Large intestine (tissue), 3 donors: ENCODE measurements at regions not wholly inside any gene's neighbourhood (a gene's known extent, or its start where the extent isn't known, plus 50 kb on each side); places are given as distances from the start of the nearest gene placed in this dataset.

Experiments
- DNase-seq, 2 donors: peaks; one replicate each; pipeline versions ENCODE4 v3.0.0 to v3.0.0-alpha.2; 2013
- H3K27ac ChIP-seq: one replicate; pipeline ENCODE4 v1.5.1; 2013; ENCODE audit warnings: low read length
- H3K27me3 ChIP-seq: 2 replicates; pipeline ENCODE4 v1.6.1; 2013; ENCODE audit warnings: low read length; ENCODE audit not compliant: control insufficient read depth, insufficient read depth
- H3K36me3 ChIP-seq: 2 replicates; pipeline ENCODE4 v1.6.1; 2013; ENCODE audit warnings: low read length; ENCODE audit not compliant: control insufficient read depth, insufficient read depth
- H3K4me1 ChIP-seq: one replicate; pipeline ENCODE4 v1.6.1; 2013; ENCODE audit warnings: low read length; ENCODE audit not compliant: control insufficient read depth, insufficient read depth
- H3K4me3 ChIP-seq: one replicate; pipeline ENCODE4 v1.5.1; 2013; ENCODE audit warnings: low read length
- H3K9me3 ChIP-seq: one replicate; pipeline ENCODE4 v1.6.1; 2013; ENCODE audit warnings: mild to moderate bottlenecking, low read depth, low read length, moderate library complexity; ENCODE audit not compliant: control insufficient read depth
- WGBS: methylation state at CpG from one replicate; pipeline ENCODE4 v1.1.5; 2013; ENCODE audit warnings: low lambda C conversion rate; ENCODE audit not compliant: insufficient coverage; 5-methylcytosine and 5-hydroxymethylcytosine counted together

DNA sequence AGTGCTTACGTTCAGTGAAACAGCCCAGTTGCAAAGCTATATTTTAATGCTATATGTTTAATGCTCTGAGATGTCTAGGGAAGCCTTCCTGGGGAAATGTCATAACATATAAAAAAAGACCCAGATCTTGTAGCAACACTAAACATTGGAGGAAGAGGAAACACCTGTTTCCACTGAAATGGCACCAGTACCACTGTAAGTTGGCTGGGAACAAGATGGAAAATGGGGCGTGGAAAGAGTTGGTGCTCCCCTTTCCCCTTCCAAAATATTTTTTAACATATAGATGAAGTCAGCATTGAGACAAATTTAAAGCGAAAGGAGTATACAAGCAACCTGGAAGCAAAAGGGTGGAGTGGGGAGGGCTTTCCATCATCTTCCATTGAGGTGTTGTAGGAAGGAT is 289.9 kb upstream of the COL8A1 start:
- no CpG with 5 or more reads among the region's 3 CpGs for WGBS
- H3K36me3 ChIP-seq, result no peaks in the 10 kb centered on the region
- no peak overlapping the region for H3K4me3 ChIP-seq
- no peaks in the 10 kb centered on the region for H3K9me3 ChIP-seq
- no peaks in the 10 kb centered on the region for H3K27me3 ChIP-seq
- no peak overlapping the region for H3K27ac ChIP-seq
- DNase-seq, result no peak
- no peaks in the 10 kb centered on the region for H3K4me1 ChIP-seq

DNA sequence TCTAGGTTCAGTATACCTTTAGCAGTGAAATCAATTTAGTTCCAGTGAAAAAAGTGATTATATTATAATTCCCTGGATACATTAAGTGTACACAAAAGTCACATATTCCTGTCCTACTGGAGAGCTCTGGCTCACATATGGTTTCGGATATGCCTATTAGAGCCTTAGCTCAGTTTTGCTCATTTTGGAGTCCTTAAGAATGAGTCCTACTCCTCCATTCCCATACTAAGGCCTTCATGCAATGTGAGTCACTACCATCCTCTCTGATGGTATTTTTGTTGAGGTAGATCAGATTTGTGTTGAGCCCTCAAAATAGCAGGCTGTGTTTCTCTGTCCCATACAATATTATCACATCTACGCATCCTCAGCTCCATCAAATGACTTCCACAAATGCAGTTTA is 294.2 kb upstream of the COL8A1 start:
- Histone ChIP-seq H3K27ac (no peak overlapping the region), H3K9me3 (no peaks in the 10 kb centered on the region)
- 100% methylated on average over 1 of the region's 2 CpGs for WGBS

DNA sequence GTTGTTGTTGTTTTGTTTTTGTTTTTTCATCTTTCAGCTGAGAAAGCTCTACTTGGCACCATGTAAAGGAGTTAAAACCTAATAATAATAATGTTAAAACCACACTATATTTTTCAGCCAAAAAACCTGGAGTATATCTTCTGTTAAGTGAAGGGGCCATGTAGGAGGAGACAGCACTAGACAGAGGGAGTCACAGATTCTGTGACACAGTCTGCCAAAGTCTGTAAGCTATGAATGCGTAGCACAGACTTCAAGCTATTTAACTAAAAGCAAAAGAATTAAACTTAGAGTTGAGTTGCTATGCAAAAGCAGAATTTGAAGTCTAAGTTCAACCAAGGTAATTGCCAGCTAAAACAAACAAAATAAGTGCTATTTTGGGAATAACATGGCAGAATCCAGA is 296.0 kb upstream of the COL8A1 start:
- Histone ChIP-seq H3K27me3 (no peaks in the 10 kb centered on the region), H3K4me3 (no peak overlapping the region), H3K27ac (no peak overlapping the region), H3K9me3 (no peaks in the 10 kb centered on the region), H3K36me3 (no peaks in the 10 kb centered on the region), H3K4me1 (no peaks in the 10 kb centered on the region)
- WGBS, result no CpG with 5 or more reads among the region's 1 CpG
- no peak for DNase-seq

More for the DNA sequence above, 294.2 kb upstream of the COL8A1 start:
- Histone ChIP-seq H3K4me3 (no peak overlapping the region), H3K4me1 (no peaks in the 10 kb centered on the region), H3K27me3 (no peaks in the 10 kb centered on the region), H3K36me3 (no peaks in the 10 kb centered on the region)
- DNase-seq, result no peak

DNA sequence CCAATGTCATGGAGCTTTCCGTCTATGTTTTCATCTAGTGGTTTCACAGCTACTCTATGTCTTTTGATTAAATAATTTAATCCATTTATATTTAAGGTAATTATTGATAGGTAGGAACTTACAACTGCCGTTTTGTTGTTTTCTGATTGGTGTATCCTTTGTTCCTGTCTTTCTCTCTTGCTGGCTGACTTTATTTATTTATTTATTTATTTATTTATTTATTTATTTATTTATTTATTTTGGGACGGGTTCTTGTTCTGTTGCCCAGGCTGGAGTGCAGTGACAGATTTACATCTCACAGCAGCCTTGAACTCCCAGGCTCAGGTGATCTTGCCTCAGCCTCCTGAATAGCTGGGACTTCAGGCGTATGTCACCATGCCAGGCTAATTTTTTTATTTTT is 299.2 kb upstream of the COL8A1 start:
- Histone ChIP-seq H3K36me3 (no peaks in the 10 kb centered on the region), H3K27ac (no peak overlapping the region), H3K9me3 (no peaks in the 10 kb centered on the region), H3K4me1 (no peaks in the 10 kb centered on the region), H3K27me3 (no peaks in the 10 kb centered on the region), H3K4me3 (no peak overlapping the region)
- WGBS, result 95% methylated on average over 2 of the region's 4 CpGs
- DNase-seq, result no peak

DNA sequence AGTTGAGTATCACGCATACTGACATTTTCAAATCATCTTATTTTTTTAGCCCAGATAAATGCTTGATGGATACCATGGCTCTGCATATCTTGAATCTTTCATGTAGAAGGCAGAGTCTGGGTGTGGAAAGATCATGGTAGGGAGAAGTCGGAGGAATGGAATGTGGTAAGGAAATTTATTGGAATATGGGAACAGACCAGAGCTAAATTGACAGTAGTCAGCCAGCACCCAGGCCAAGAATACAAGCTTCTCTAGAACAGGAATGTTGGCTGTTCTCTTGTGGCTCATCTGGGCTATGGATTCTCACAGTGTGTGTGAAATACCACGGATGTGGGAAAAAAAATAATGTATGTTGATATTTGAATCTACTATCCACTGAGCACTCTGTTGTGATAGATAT is 305.7 kb upstream of the COL8A1 start:
- H3K36me3 ChIP-seq, result no peaks in the 10 kb centered on the region
- no peak overlapping the region for H3K4me3 ChIP-seq
- no peak overlapping the region for H3K27ac ChIP-seq
- DNase-seq, result no peak
- no peaks in the 10 kb centered on the region for H3K4me1 ChIP-seq
- no peaks in the 10 kb centered on the region for H3K27me3 ChIP-seq
- 73% methylated on average over 2 of the region's 3 CpGs for WGBS
- no peaks in the 10 kb centered on the region for H3K9me3 ChIP-seq

DNA sequence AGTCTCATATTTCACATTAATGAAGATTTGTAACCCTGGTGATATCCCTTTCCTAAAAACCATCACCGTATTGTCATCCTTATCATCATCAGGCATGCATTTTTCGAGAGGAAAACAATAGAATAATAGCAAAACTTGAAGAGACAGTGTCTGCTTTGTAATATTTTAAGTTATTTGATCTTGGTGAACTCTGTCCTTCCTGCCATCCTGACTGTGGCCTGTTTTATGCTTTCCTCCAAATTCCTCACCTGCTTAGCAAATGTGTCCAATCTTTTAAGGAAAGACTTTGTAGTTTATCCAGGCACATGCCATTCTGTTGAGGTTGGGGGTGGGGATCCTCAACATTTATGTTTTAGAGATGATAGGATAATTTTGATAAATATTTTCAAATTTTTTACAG is 306.1 kb upstream of the COL8A1 start:
- Histone ChIP-seq H3K4me1 (no peaks in the 10 kb centered on the region), H3K36me3 (no peaks in the 10 kb centered on the region), H3K9me3 (no peaks in the 10 kb centered on the region), H3K27me3 (no peaks in the 10 kb centered on the region), H3K4me3 (no peak overlapping the region), H3K27ac (no peak overlapping the region)
- 60% methylated on average over 2 of the region's 2 CpGs for WGBS
- DNase-seq, result no peak

DNA sequence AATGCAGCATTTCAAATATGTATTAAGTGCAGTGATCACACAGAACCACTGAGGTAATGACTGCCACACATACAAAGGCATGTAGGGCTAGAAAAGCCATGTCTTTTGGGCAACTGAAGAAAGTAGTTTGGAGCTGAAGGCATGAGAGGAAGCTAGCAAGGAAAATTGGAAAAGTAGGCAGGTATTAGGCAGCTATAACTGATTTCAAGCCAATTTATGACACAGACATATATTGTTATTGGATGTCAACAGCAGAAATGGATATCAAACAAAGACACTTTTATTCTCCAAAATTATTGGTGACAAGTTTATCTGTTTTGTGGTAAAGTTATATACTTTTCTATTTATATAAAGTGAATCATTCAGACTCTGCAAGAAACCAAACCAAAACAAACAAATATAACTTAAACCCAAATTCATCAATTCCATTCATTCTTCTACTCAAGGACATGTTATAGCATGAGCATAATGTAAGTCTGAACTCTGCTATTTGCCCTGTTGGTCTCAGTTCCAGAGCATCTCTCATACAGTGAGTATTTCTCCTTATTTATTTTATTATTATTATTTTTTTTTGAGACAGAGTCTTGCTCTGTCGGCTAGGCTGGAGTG is 307.4 kb upstream of the COL8A1 start:
- no CpG with 5 or more reads among the region's 1 CpG for WGBS

DNA sequence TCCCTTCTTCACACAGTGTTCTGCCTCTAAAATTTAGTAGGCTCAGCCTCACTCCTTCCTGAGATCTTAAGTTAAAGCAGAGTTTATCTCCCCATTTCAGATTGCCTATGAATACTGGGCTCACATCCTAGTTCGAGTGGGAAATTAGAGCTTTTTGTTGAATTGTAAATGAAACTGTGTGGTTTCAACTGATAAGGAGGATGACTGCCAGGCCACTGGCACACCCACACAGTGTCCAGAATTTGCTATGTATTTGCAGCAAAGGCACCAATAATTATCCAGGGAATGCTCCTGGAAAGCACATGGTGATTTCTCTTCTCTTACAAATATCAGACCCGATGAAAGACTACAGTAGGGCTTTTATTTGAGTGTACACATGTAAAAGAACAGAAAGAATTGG is 308.1 kb upstream of the COL8A1 start:
- H3K4me1 ChIP-seq, result no peaks in the 10 kb centered on the region
- H3K27ac ChIP-seq, result no peak overlapping the region
- no peak overlapping the region for H3K4me3 ChIP-seq
- H3K9me3 ChIP-seq, result no peaks in the 10 kb centered on the region
- H3K36me3 ChIP-seq, result no peaks in the 10 kb centered on the region
- no CpG with 5 or more reads among the region's 2 CpGs for WGBS
- no peak for DNase-seq
- no peaks in the 10 kb centered on the region for H3K27me3 ChIP-seq

More for the DNA sequence above, 307.4 kb upstream of the COL8A1 start:
- H3K9me3 ChIP-seq, result no peaks in the 10 kb centered on the region
- H3K4me1 ChIP-seq, result no peaks in the 10 kb centered on the region
- DNase-seq, result no peak
- H3K36me3 ChIP-seq, result no peaks in the 10 kb centered on the region
- no peaks in the 10 kb centered on the region for H3K27me3 ChIP-seq
- H3K27ac ChIP-seq, result no peak overlapping the region
- H3K4me3 ChIP-seq, result no peak overlapping the region

DNA sequence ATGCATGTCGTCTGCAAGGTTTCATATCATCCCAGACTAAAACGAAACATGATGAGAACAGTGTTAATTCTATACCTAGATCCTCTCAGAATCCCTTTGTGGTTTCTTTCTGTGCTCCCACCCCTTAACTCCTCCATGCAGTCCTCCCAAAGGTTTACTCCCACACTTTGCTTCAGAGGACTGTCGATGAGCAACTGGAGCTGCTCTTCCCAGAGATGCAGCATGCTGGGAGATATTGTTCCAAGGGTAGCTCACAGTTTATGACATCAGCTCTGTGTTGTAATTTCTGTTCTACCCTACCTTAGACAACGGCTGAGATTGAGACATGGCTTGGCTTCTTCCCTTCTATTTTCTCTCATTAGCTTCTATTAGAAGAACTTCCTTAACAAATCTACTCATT is 313.0 kb upstream of the COL8A1 start:
- Histone ChIP-seq H3K36me3 (no peaks in the 10 kb centered on the region), H3K27me3 (no peaks in the 10 kb centered on the region), H3K4me3 (no peak overlapping the region), H3K27ac (no peak overlapping the region), H3K9me3 (no peaks in the 10 kb centered on the region), H3K4me1 (no peaks in the 10 kb centered on the region)
- WGBS, result 60% methylated on average over 1 of the region's 4 CpGs
- no peak for DNase-seq

DNA sequence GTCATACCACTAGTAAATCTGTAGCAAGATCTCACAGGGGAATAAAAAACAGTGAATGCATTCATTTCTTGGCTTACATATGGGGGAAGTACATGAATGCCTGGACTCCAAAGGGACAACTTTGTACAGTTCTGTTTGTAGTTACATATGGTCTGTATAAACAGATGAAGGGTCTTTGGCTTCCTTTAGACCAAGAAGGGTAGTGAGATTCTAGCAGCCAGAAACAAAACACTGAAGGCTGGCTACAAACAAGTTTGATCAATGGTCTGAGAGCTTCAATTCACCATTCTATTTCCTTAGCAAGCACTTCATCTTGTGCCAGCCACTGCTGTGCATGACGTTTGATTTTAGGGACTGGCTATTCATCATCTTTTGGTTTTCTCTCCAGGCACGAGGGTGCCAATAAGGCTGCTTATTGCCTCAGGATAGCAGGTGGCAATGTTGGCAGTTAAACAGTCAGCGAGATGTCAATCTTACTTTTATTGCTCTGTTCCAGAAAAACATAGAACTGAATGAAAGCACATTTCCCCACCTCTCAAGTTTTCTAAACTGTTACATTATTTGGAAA is 313.7 kb upstream of the COL8A1 start:
- WGBS, result no CpG with 5 or more reads among the region's 3 CpGs
- no peak for DNase-seq

DNA sequence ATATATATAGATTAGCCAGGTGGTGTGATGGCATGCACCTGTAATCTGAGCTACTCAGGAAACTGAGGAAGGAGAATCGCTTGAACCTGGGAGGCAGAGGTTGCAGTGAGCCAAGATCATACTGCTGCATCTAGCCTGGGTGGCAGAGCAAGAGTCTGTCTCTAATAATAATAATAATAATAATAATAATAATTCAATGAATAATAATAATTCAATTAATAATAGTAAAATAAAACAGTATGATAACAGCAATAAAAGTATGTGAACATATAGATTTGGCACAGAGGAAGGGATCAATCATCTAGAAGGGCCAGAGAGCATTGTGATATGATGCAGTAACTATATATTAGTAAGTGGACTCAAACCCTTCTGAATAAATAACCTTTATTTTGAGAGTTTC is 314.5 kb upstream of the COL8A1 start:
- no peak for DNase-seq
- WGBS, result no CpG with 5 or more reads among the region's 1 CpG

More for the DNA sequence above, 313.7 kb upstream of the COL8A1 start:
- Histone ChIP-seq H3K4me3 (no peak overlapping the region), H3K4me1 (no peaks in the 10 kb centered on the region), H3K27ac (no peak overlapping the region), H3K27me3 (no peaks in the 10 kb centered on the region), H3K9me3 (no peaks in the 10 kb centered on the region), H3K36me3 (no peaks in the 10 kb centered on the region)

More for the DNA sequence above, 314.5 kb upstream of the COL8A1 start:
- no peaks in the 10 kb centered on the region for H3K9me3 ChIP-seq
- no peak overlapping the region for H3K27ac ChIP-seq
- no peaks in the 10 kb centered on the region for H3K4me1 ChIP-seq
- H3K4me3 ChIP-seq, result no peak overlapping the region
- H3K36me3 ChIP-seq, result no peaks in the 10 kb centered on the region
- H3K27me3 ChIP-seq, result no peaks in the 10 kb centered on the region
